Neural progenitor cell (in vitro differentiated cells): ENCODE measurements at regions not wholly inside any gene's neighbourhood (a gene's known extent, or its start where the extent isn't known, plus 50 kb on each side); places are given as distances from the start of the nearest gene placed in this dataset.

Experiments used
- DNase-seq: peaks from one replicate; pipeline ENCODE4 v3.0.0-alpha.2; 2016; ENCODE audit warnings: low spot score
- H2AFZ ChIP-seq: fragments of 200-600 bp; sonication (generic); replicated peaks from 2 replicates; pipeline ENCODE4 v1.6.1; 2016; ENCODE audit warnings: antibody characterized with exemption
- H3F3A ChIP-seq: fragments of 200-600 bp; sonication (generic); 2 replicates; pipeline ENCODE4 v1.6.1; 2016; ENCODE audit warnings: antibody characterized with exemption, low read depth
- H3K27ac ChIP-seq: fragments of 200-600 bp; sonication (generic); 2 replicates; pipeline ENCODE4 v1.5.1; 2016; ENCODE audit warnings: mild to moderate bottlenecking
- H3K27me3 ChIP-seq: fragments of 200-600 bp; sonication (generic); 2 replicates; pipeline ENCODE4 v1.6.1; 2016; ENCODE audit warnings: mild to moderate bottlenecking, moderate library complexity
- H3K36me3 ChIP-seq: fragments of 200-600 bp; sonication (generic); 2 replicates; pipeline ENCODE4 v1.5.1; 2016
- H3K4me1 ChIP-seq: fragments of 200-600 bp; sonication (generic); 2 replicates; pipeline ENCODE4 v1.6.1; 2016; ENCODE audit warnings: mixed run types
- H3K4me2 ChIP-seq: fragments of 200-600 bp; sonication (generic); 2 replicates; pipeline ENCODE4 v1.6.1; 2016
- H3K4me3 ChIP-seq: fragments of 200-600 bp; sonication (generic); 2 replicates; pipeline ENCODE4 v1.5.1; 2016
- H3K79me2 ChIP-seq: fragments of 200-600 bp; sonication (generic); 2 replicates; pipeline ENCODE4 v1.6.1; 2016; ENCODE audit warnings: low read depth
- H3K9ac ChIP-seq: fragments of 200-600 bp; sonication (generic); 2 replicates; pipeline ENCODE4 v1.6.1; 2016
- H3K9me3 ChIP-seq: fragments of 200-600 bp; sonication (generic); 2 replicates; pipeline ENCODE4 v1.5.1; 2016; ENCODE audit warnings: low read depth
- H4K20me1 ChIP-seq: fragments of 200-600 bp; sonication (generic); 2 replicates; pipeline ENCODE4 v1.6.1; 2016; ENCODE audit warnings: low read depth
- H3K27ac Mint-ChIP-seq: 3 replicates; pipeline ENCODE4 v1.8.0; 2021; ENCODE audit warnings: mixed read lengths
- H3K27me3 Mint-ChIP-seq: 2 replicates; pipeline ENCODE4 v1.8.0; 2022; ENCODE audit warnings: low read depth, mild to moderate bottlenecking, inconsistent platforms, moderate library complexity, mixed read lengths; ENCODE audit not compliant: insufficient read depth
- H3K36me3 Mint-ChIP-seq: 3 replicates; pipeline ENCODE4 v1.8.0; 2021; ENCODE audit warnings: mixed read lengths
- H3K4me1 Mint-ChIP-seq: 3 replicates; pipeline ENCODE4 v1.8.0; 2021; ENCODE audit warnings: mixed read lengths
- H3K4me3 Mint-ChIP-seq: 3 replicates; pipeline ENCODE4 v1.8.0; 2021; ENCODE audit warnings: mild to moderate bottlenecking, moderate library complexity, mixed read lengths
- H3K9me3 Mint-ChIP-seq: 3 replicates; pipeline ENCODE4 v1.8.0; 2020; ENCODE audit warnings: mixed read lengths
- CTCF ChIP-seq: fragments of 200-600 bp; sonication (generic); IDR thresholded peaks from 2 replicates; pipeline ENCODE4 v1.5.1; 2017; ENCODE audit warnings: antibody characterized with exemption, mild to moderate bottlenecking
- EZH2 ChIP-seq: fragments of 200-600 bp; sonication (generic); IDR thresholded peaks from 2 replicates; pipeline ENCODE4 v1.6.1; 2017; ENCODE audit warnings: antibody characterized with exemption, mild to moderate bottlenecking, moderate library complexity
- EZH2phosphoT487 ChIP-seq: fragments of 200-600 bp; sonication (generic); IDR thresholded peaks from 2 replicates; pipeline ENCODE4 v1.6.1; 2017; ENCODE audit warnings: antibody characterized with exemption

DNA sequence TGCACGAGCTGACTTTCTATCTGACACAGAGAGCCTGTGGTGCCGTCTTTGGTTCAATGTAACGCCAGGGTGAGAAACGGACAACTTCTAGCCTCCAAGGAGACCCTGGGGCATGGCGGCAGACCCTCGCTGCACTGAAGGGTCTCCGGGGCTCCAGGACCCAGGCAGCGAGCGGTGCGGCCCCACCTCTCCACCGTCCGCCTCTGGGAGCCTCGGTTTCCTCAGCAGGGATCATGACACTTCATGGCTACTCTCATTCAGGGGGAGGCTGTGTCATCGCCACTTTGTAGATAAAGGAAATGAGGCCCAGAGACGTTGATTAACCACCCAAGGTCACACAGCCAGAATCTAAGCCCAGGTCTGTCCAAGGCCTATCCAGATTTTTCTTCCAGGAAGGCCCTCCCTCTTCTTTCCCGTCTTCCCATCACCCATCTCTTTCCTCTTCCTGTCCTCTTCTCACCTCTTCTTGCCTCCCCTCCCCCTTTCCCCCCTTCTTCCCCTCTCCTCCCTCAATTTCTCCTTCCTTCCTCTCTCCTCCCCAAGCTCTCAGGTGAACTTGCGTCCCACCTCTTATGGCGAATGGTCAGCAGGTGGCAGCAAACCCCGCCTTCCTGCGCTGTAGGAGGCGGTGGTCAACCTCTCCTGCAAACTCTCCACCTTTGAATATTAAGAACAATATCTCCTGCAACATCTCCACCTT is 69.3 kb upstream of the HMX1 start:
- Histone ChIP-seq H3K4me2 (no peak overlapping the region), H3K27me3 (no peaks in the 10 kb centered on the region), H4K20me1 (no peaks in the 10 kb centered on the region), H3K79me2 (no peaks in the 10 kb centered on the region), H3K9me3 (no peaks in the 10 kb centered on the region), H3K4me1 (no peaks in the 10 kb centered on the region), H3K27ac (no peak overlapping the region), H2AFZ (no peak overlapping the region), H3F3A (no peaks in the 10 kb centered on the region), H3K4me3 (no peak overlapping the region), H3K9ac (no peak overlapping the region), H3K36me3 (no peaks in the 10 kb centered on the region)
- peaks cover 5% of the 10 kb centered on the region for H3K9me3 Mint-ChIP-seq
- TF ChIP-seq EZH2phosphoT487 (no peak), CTCF (peak; percentile 47)
- peak; percentile 23 for DNase-seq
- no peaks in the 10 kb centered on the region for H3K36me3 Mint-ChIP-seq
- no peak overlapping the region for H3K27ac Mint-ChIP-seq
- H3K4me3 Mint-ChIP-seq: no peak overlapping the region
- no peaks in the 10 kb centered on the region for H3K4me1 Mint-ChIP-seq
- peaks cover 9% of the 10 kb centered on the region for H3K27me3 Mint-ChIP-seq

GRCh38 chr4:8939840-8940742 is 68.5 kb upstream of the HMX1 start:
- DNase-seq: peak; percentile 21
- Mint-ChIP-seq H3K4me1 (no peaks in the 10 kb centered on the region), H3K9me3 (peaks cover 6% of the 10 kb centered on the region), H3K27me3 (peaks cover 10% of the 10 kb centered on the region), H3K4me3 (no peak overlapping the region), H3K27ac (no peak overlapping the region), H3K36me3 (no peaks in the 10 kb centered on the region)
- Histone ChIP-seq H3K4me2 (peak overlapping the region; percentile 31), H4K20me1 (no peaks in the 10 kb centered on the region), H3K9ac (no peak overlapping the region), H3K4me3 (no peak overlapping the region), H3F3A (no peaks in the 10 kb centered on the region), H3K36me3 (no peaks in the 10 kb centered on the region), H3K4me1 (no peaks in the 10 kb centered on the region), H3K9me3 (peaks cover 4% of the 10 kb centered on the region), H2AFZ (no peak overlapping the region), H3K27me3 (no peaks in the 10 kb centered on the region), H3K79me2 (no peaks in the 10 kb centered on the region), H3K27ac (no peak overlapping the region)
- TF ChIP-seq EZH2: no peak
- no peak for TF ChIP-seq CTCF
- TF ChIP-seq EZH2phosphoT487: no peak

- Histone ChIP-seq H2AFZ (no peak overlapping the region), H3K79me2 (no peaks in the 10 kb centered on the region), H3K4me2 (peak overlapping the region; percentile 31), H3K9me3 (peaks cover 4% of the 10 kb centered on the region), H3K4me3 (no peak overlapping the region), H3K9ac (no peak overlapping the region), H3K27me3 (no peaks in the 10 kb centered on the region), H3K4me1 (no peaks in the 10 kb centered on the region), H3K36me3 (no peaks in the 10 kb centered on the region), H3F3A (no peaks in the 10 kb centered on the region), H4K20me1 (no peaks in the 10 kb centered on the region), H3K27ac (no peak overlapping the region)
- Mint-ChIP-seq H3K27me3 (peaks cover 11% of the 10 kb centered on the region), H3K4me3 (no peak overlapping the region), H3K9me3 (peaks cover 12% of the 10 kb centered on the region), H3K4me1 (no peaks in the 10 kb centered on the region), H3K27ac (no peak overlapping the region), H3K36me3 (no peaks in the 10 kb centered on the region)
- TF ChIP-seq EZH2 (no peak), EZH2phosphoT487 (no peak), CTCF (no peak)
- no peak for DNase-seq
Observed at GRCh38 chr4:8939160-8939839, 67.7 kb upstream of the HMX1 start.
